ENCODE measurements at regions not wholly inside any gene's neighbourhood (a gene's known extent, or its start where the extent isn't known, plus 50 kb on each side); places are given as distances from the start of the nearest gene placed in this dataset.
"Not testable (repeated sequence)": the region's sequence is repeated elsewhere in the genome, so short reads cannot be mapped to it uniquely, and the experiment has no call there.

- no peak for DNase-seq
Measured at GRCh38 chr20:48530957-48531356, 296.8 kb downstream of the PREX1 start.

GRCh38 chr20:48528346-48528745 lies 299.5 kb downstream of the PREX1 start:
- DNase-seq = no peak

GRCh38 chr20:48527771-48528170 lies 300.0 kb downstream of the PREX1 start:
- no peak for DNase-seq

- DNase-seq = no peak
Measured at GRCh38 chr20:48526936-48527335, 300.9 kb downstream of the PREX1 start.

- no peak for DNase-seq
Measured at GRCh38 chr20:48525400-48525799, 302.4 kb downstream of the PREX1 start.

GRCh38 chr20:48524582-48524981 lies 303.2 kb downstream of the PREX1 start:
- DNase-seq = no peak

- DNase-seq = peak; percentile 70
Measured at GRCh38 chr20:48523191-48523995, 304.4 kb downstream of the PREX1 start.

GRCh38 chr20:48521121-48521520 lies 306.7 kb downstream of the PREX1 start:
- DNase-seq = no peak

GRCh38 chr20:48516196-48516595 lies 311.6 kb downstream of the PREX1 start:
- DNase-seq = peak; percentile 38

GRCh38 chr20:48514577-48514976 lies 313.2 kb downstream of the PREX1 start:
- not testable (repeated sequence) for DNase-seq

- DNase-seq = not testable (repeated sequence)
Measured at GRCh38 chr20:48512539-48512938, 315.3 kb downstream of the PREX1 start.

GRCh38 chr20:48505066-48505465 lies 322.7 kb downstream of the PREX1 start:
- not testable (repeated sequence) for DNase-seq

- no peak for DNase-seq
Measured at GRCh38 chr20:48503166-48503815, 324.5 kb downstream of the PREX1 start.

GRCh38 chr20:48502758-48503157 lies 325.0 kb downstream of the PREX1 start:
- DNase-seq = no peak

- no peak for DNase-seq
Measured at GRCh38 chr20:48502016-48502415, 325.8 kb downstream of the PREX1 start.

- DNase-seq = not testable (repeated sequence)
Measured at GRCh38 chr20:48500900-48501299, 326.9 kb downstream of the PREX1 start.

GRCh38 chr20:48498939-48499338 lies 328.9 kb downstream of the PREX1 start:
- DNase-seq = not testable (repeated sequence)

GRCh38 chr20:48498125-48498524 lies 329.7 kb downstream of the PREX1 start:
- DNase-seq = not testable (repeated sequence)

GRCh38 chr20:48493966-48494365 lies 333.8 kb downstream of the PREX1 start:
- no peak for DNase-seq

- DNase-seq = not testable (repeated sequence)
Measured at GRCh38 chr20:48493331-48493730, 334.5 kb downstream of the PREX1 start.

- DNase-seq = no peak
Measured at GRCh38 chr20:48492715-48493070, 335.1 kb downstream of the PREX1 start.

GRCh38 chr20:48492015-48492714 lies 335.6 kb downstream of the PREX1 start:
- no peak for DNase-seq

- DNase-seq = no peak
Measured at GRCh38 chr20:48490961-48491831, 336.6 kb downstream of the PREX1 start.

Data from femur (tissue), 1 donor.